GM12875 (cell line): ENCODE measurements at regions not wholly inside any gene's neighbourhood (a gene's known extent, or its start where the extent isn't known, plus 50 kb on each side); places are given as distances from the start of the nearest gene placed in this dataset.

Experiments used
- H3K4me3 ChIP-seq: one replicate; pipeline ENCODE4 v1.5.1; 2011; ENCODE audit warnings: low read depth, low read length, control low read depth
- CTCF ChIP-seq: IDR thresholded peaks from 2 replicates; pipeline ENCODE4 v1.5.1; 2011; ENCODE audit warnings: low read depth, mild to moderate bottlenecking, control low read depth, inconsistent platforms, low read length, moderate library complexity, borderline replicate concordance; ENCODE audit not compliant: insufficient read depth

- no peak for TF ChIP-seq CTCF
- H3K4me3 ChIP-seq = no peak overlapping the region
Measured at GRCh38 chr5:20618340-20618739, 630.3 kb upstream of the CDH18 start.

DNA sequence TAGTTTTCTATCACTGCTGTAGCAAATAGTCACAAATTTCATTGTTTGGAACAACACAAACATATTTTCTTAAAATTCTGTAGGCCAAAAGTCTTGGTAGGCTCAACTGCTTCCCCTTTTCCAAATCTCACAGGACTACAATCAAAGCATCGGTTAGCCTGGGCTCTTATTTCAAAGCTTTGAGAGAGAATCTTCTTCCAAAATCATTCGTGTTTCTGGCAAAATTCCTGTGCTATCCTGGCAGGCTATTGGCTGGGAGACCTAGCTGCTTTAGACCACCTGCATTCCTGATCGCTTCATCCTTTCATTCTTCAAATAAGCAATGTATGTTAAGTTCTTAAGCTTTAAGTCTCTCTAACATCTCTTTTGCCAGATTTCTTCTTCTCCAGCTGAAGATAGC is 629.8 kb upstream of the CDH18 start:
- H3K4me3 ChIP-seq = no peak overlapping the region
- no peak for TF ChIP-seq CTCF

- no peak for TF ChIP-seq CTCF
- no peak overlapping the region for H3K4me3 ChIP-seq
Measured at GRCh38 chr5:20615888-20616563, 628.0 kb upstream of the CDH18 start.

DNA sequence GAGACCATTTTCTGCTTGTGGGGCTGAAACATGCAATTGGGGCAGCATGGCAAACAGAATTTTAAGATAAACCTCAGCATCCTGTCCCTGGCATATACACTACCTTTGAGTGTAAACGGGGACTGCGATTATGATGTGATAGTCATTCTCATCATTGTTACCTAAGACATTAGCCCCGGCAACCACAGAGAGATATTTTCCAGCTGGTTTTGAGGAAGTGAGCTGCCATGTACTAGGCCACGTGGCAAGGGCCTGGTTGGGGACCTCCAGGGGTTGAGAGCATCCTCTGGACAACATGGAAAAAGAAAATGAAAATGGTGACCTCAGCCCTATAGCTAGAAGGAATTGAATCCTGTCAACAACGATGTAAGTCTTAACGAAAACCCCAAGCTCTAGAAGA is 623.6 kb upstream of the CDH18 start:
- no peak overlapping the region for H3K4me3 ChIP-seq
- no peak for TF ChIP-seq CTCF

- TF ChIP-seq CTCF = no peak
- no peak overlapping the region for H3K4me3 ChIP-seq
Measured at GRCh38 chr5:20610681-20611080, 622.7 kb upstream of the CDH18 start.

DNA sequence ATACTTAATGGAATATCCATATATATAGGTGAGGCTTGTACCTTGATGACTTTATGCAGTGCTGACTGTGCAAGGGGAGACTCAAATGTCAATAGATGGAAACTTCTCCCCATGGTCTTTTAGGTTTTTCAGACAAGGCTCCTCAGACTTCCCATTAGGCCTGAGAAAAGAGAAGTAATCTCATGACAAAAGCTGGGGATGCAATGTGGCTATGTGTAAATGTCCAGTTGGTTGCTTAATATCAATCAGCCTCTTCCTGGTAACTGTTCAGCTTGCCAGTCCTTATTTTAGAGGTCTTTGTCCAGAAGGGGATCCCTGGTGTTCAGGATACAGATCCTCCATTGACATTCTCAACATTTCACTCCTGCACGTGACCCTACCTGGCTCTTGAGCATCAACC is 621.1 kb upstream of the CDH18 start:
- no peak for TF ChIP-seq CTCF
- H3K4me3 ChIP-seq = no peak overlapping the region

- TF ChIP-seq CTCF = no peak
- H3K4me3 ChIP-seq = no peak overlapping the region
Measured at GRCh38 chr5:20608567-20608966, 620.6 kb upstream of the CDH18 start.
